Suprapubic skin (tissue), 4 donors: ENCODE measurements at regions not wholly inside any gene's neighbourhood (a gene's known extent, or its start where the extent isn't known, plus 50 kb on each side); places are given as distances from the start of the nearest gene placed in this dataset.
"Not testable (repeated sequence)": the region's sequence is repeated elsewhere in the genome, so short reads cannot be mapped to it uniquely, and the experiment has no call there.

Source experiments
- DNase-seq, 2 donors: peaks; one replicate each; pipeline ENCODE4 v3.0.0-alpha.2; 2019; ENCODE audit warnings: low spot score in 2 of 2
- H3K27ac ChIP-seq: fragments of 200-600 bp; sonication (generic); one replicate; pipeline ENCODE4 v1.5.1; 2019
- H3K27me3 ChIP-seq: fragments of 200-600 bp; sonication (generic); one replicate; pipeline ENCODE4 v1.5.1; 2019
- H3K36me3 ChIP-seq: fragments of 200-600 bp; sonication (generic); one replicate; pipeline ENCODE4 v1.5.1; 2019
- H3K4me1 ChIP-seq: fragments of 200-600 bp; sonication (generic); one replicate; pipeline ENCODE4 v1.5.1; 2019
- H3K4me3 ChIP-seq: fragments of 200-600 bp; sonication (generic); one replicate; pipeline ENCODE4 v1.5.1; 2019; ENCODE audit warnings: mild to moderate bottlenecking
- H3K9me3 ChIP-seq: fragments of 200-600 bp; sonication (generic); one replicate; pipeline ENCODE4 v1.5.1; 2019
- CTCF ChIP-seq, 2 donors: fragments of 200-600 bp in 1 of 2; fragments of 450-650 bp in 1 of 2; sonication (generic) in 1 of 2; IDR thresholded peaks; one replicate each; pipeline ENCODE4 v1.5.1; 2016 to 2019; ENCODE audit warnings: antibody characterized with exemption in 2 of 2, mild to moderate bottlenecking in 1 of 2, moderate library complexity in 1 of 2
- EP300 ChIP-seq: sonication (generic); formaldehyde crosslinking; IDR thresholded peaks from one replicate; pipeline ENCODE4 v1.6.1; 2017; ENCODE audit warnings: antibody characterized with exemption
- POLR2A ChIP-seq, 2 donors: fragments of 450-650 bp; IDR thresholded peaks; one replicate each; pipeline ENCODE4 v1.6.1; 2017; ENCODE audit warnings: antibody characterized with exemption in 2 of 2, mild to moderate bottlenecking in 2 of 2, moderate library complexity in 2 of 2
- POLR2AphosphoS5 ChIP-seq, 3 donors: sonication (generic); formaldehyde crosslinking; IDR thresholded peaks; one replicate each; pipeline ENCODE4 v1.6.1; 2017; ENCODE audit warnings: antibody characterized with exemption in 3 of 3
- WGBS: methylation state at CpG from one replicate; pipeline ENCODE4 v1.1.5; 2018; 5-methylcytosine and 5-hydroxymethylcytosine counted together

DNA sequence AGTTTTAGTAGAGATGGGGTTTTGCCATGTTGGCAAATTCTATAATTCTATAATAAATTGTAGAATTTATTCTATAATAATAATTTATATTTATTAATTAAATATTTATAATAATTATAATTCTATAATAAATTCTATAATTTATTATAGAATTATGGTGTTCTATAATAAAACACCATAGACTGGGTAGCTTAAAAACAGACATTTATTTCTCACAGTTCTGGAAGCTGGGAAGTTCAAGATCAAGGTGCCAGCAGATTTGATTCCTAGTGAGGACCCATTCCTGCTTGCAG is 130.9 kb upstream of the PELI1 start:
- Histone ChIP-seq H3K9me3 (no peaks in the 10 kb centered on the region), H3K4me1 (peaks cover 45% of the 10 kb centered on the region), H3K4me3 (no peak overlapping the region), H3K36me3 (no peaks in the 10 kb centered on the region), H3K27ac (peak overlapping the region; percentile 88), H3K27me3 (no peaks in the 10 kb centered on the region)
- no peak for DNase-seq
- TF ChIP-seq POLR2A (IDR thresholded peaks at IDR 0.05) (no peak), EP300 (no peak), POLR2AphosphoS5 (IDR thresholded peaks at IDR 0.05) (no peak), CTCF (IDR thresholded peaks at IDR 0.05) (no peak)

DNA sequence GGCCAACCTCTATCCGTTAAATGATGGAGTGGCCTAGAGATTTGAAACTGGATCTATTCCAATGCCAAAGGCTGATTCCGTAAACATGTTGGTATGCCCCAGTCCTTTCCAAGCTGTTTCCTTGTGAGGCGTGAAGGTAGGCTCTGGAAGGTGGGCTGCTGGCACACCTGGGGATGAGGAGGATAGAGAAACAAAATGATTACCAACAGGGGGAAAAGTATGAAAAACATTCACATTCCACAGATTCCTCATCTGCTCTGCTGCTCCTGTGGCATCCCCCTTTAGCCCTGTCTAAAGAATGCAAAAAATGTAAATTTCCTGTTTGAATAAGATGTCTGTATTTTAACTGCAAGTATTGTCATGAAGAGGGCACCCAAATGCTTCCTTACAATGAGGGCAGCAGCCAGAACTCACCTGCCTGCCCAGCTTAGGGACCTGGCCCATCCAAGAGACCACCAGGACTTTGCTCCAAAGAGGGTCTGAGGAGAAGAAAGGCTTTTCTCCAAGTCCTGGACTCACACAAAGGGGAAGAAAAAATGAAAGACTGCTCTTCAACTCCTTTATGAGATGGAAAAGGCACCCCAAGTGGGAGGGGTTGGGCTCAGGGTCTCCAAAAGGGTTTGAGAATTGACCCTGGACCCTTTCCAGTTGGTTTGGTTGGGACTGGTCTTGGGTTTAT is 132.3 kb upstream of the PELI1 start:
- Histone ChIP-seq H3K9me3 (no peaks in the 10 kb centered on the region), H3K36me3 (no peaks in the 10 kb centered on the region), H3K4me1 (peaks cover 45% of the 10 kb centered on the region), H3K27ac (peak overlapping the region; percentile 25), H3K27me3 (no peaks in the 10 kb centered on the region), H3K4me3 (no peak overlapping the region)
- no peak for DNase-seq
- no peak for TF ChIP-seq POLR2A (IDR thresholded peaks at IDR 0.05)
- no peak for TF ChIP-seq POLR2AphosphoS5 (IDR thresholded peaks at IDR 0.05)
- no peak for TF ChIP-seq CTCF (IDR thresholded peaks at IDR 0.05)
- no peak for TF ChIP-seq EP300
- 88% methylated on average over 3 of the region's 3 CpGs for WGBS

GRCh38 chr2:64277101-64277849 is 133.1 kb upstream of the PELI1 start:
- no peaks in the 10 kb centered on the region for H3K9me3 ChIP-seq
- H3K27me3 ChIP-seq: no peaks in the 10 kb centered on the region
- DNase-seq: no peak
- TF ChIP-seq POLR2A (IDR thresholded peaks at IDR 0.05) (no peak), POLR2AphosphoS5 (IDR thresholded peaks at IDR 0.05) (no peak), EP300 (no peak), CTCF (IDR thresholded peaks at IDR 0.05) (no peak)
- no peak overlapping the region for H3K4me3 ChIP-seq
- WGBS: 58% methylated on average over 9 of the region's 9 CpGs
- peak overlapping the region; percentile 25 for H3K27ac ChIP-seq
- H3K36me3 ChIP-seq: no peaks in the 10 kb centered on the region
- H3K4me1 ChIP-seq: peaks cover 42% of the 10 kb centered on the region

DNA sequence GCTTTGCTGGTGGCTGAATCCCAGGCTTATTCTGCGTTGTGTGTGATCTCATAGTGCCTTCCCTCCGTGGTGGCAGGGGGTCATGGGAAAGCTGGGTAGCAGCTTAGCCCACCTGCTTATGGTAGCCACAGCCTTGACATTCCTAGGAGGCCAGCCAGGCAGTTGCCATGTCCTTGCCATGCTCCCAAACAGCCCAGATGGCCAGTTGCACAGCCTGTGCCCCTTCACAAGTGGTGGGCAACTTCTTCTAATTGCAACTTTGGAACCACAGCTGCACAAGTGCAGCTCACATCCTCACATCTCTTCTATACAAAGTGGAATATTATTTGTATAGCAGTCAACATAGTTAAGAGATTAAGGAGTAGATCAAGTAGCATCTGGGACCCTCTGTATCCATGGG is 136.6 kb upstream of the PELI1 start:
- WGBS: 79% methylated on average over 2 of the region's 2 CpGs
- H3K4me1 ChIP-seq: peaks cover 24% of the 10 kb centered on the region
- H3K27me3 ChIP-seq, H3K36me3 ChIP-seq, H3K9me3 ChIP-seq, H3K27ac ChIP-seq, DNase-seq, H3K4me3 ChIP-seq: not testable (repeated sequence)

- Histone ChIP-seq H3K4me3 (no peak overlapping the region), H3K36me3 (no peaks in the 10 kb centered on the region), H3K27ac (no peak overlapping the region), H3K4me1 (peaks cover 13% of the 10 kb centered on the region), H3K9me3 (no peaks in the 10 kb centered on the region), H3K27me3 (no peaks in the 10 kb centered on the region)
- TF ChIP-seq CTCF (IDR thresholded peaks at IDR 0.05): no peak
- TF ChIP-seq EP300: no peak
- TF ChIP-seq POLR2A (IDR thresholded peaks at IDR 0.05): no peak
- DNase-seq: no peak
- WGBS: 95% methylated on average over 5 of the region's 5 CpGs
Measured at GRCh38 chr2:64283006-64283570, 138.9 kb upstream of the PELI1 start.
